Tibial nerve (tissue), 4 donors: ENCODE measurements at regions not wholly inside any gene's neighbourhood (a gene's known extent, or its start where the extent isn't known, plus 50 kb on each side); places are given as distances from the start of the nearest gene placed in this dataset.

Source experiments
- CTCF ChIP-seq, 5 experiments: fragments of 200-600 bp in 3 of 5; fragments of 450-650 bp in 2 of 5; sonication (generic) in 3 of 5; IDR thresholded peaks; one replicate each; pipeline ENCODE4 v1.5.1; 2016 to 2019; ENCODE audit warnings: antibody characterized with exemption in 5 of 5, mild to moderate bottlenecking in 3 of 5, moderate library complexity in 2 of 5
- EP300 ChIP-seq, 2 donors: sonication (generic); formaldehyde crosslinking; IDR thresholded peaks; one replicate each; pipeline ENCODE4 v1.6.1; 2017; ENCODE audit warnings: antibody characterized with exemption in 2 of 2, mild to moderate bottlenecking in 1 of 2
- POLR2A ChIP-seq, 2 donors: fragments of 450-650 bp; IDR thresholded peaks; one replicate each; pipeline ENCODE4 v1.6.1; 2017; ENCODE audit warnings: antibody characterized with exemption in 2 of 2, mild to moderate bottlenecking in 2 of 2, moderate library complexity in 2 of 2

- no peak for TF ChIP-seq CTCF (IDR thresholded peaks at IDR 0.05)
- no peak for TF ChIP-seq EP300 (IDR thresholded peaks at IDR 0.05)
- no peak for TF ChIP-seq POLR2A (IDR thresholded peaks at IDR 0.05)
Measured at GRCh38 chr12:131636266-131636665, 74.6 kb upstream of the SFSWAP start.
